Dermis blood vessel endothelial cell (primary cell): ENCODE measurements at regions not wholly inside any gene's neighbourhood (a gene's known extent, or its start where the extent isn't known, plus 50 kb on each side); places are given as distances from the start of the nearest gene placed in this dataset.
"Not testable (repeated sequence)": the region's sequence is repeated elsewhere in the genome, so short reads cannot be mapped to it uniquely, and the experiment has no call there.

Experiments
- DNase-seq: peaks from one replicate; pipeline ENCODE4 v3.0.0; 2010

DNA sequence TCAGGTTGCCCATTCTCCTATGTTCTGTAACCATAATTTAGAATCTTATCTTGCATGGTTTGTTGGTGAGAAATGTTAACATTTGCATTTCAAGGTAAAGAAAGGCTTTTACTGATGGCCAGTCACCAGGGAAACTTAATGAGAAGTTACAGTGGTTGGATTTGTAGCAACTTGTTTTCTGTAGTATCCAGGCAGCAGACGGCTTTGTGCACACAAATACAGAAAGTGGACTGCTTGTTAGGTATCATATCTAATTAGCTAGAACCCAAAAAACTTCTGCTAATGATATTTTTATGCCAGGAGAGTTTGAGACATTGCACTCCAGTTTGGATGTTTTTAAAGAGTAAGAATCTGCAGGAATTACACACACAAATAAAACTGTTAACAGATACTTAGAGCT, 578.0 kb downstream of the DOK5 start:
- no peak for DNase-seq

DNA sequence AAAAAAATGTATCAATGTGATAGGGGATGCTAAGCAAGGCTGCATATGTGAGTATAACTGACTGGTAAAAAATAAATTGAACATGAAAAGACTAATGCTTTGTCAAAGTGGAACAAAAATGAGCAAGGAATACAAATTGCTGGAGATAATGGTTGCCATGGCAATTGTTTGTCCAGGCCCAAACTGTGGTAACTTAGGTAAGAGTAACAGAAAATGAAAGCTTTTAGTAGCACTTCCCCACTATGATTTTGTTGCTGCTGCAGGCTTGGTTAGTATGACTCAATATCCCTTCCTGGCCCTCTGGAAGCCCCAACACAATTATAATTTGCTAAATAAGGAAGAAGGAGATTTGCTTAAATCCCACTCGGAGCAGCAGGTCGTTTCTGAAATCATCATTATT, 577.1 kb downstream of the DOK5 start:
- no peak for DNase-seq

- no peak for DNase-seq
Measured at GRCh38 chr20:55038684-55039083, 563.3 kb downstream of the DOK5 start.

- no peak for DNase-seq
Measured at GRCh38 chr20:55031971-55032370, 556.6 kb downstream of the DOK5 start.

- DNase-seq = no peak
Measured at GRCh38 chr20:55014766-55015165, 539.4 kb downstream of the DOK5 start.

DNA sequence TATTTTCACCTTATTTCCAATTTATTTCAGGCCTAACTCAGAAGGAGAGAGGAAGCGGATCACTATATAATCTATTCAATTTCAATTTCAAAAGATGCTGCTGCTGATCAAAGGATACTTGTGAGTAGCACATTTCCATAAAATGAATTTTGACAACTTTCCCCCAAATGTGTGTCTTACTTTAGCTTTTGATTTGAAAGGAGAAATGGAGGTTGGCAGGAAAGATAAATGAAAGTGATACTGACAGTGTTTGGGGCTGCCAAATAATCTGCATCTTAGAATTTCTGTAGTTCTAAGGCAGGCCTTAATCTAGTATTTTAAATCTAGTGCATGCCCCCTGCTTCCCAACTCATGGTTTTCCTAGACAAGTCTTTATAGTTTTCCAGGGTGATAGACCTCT, 535.4 kb downstream of the DOK5 start:
- no peak for DNase-seq

DNA sequence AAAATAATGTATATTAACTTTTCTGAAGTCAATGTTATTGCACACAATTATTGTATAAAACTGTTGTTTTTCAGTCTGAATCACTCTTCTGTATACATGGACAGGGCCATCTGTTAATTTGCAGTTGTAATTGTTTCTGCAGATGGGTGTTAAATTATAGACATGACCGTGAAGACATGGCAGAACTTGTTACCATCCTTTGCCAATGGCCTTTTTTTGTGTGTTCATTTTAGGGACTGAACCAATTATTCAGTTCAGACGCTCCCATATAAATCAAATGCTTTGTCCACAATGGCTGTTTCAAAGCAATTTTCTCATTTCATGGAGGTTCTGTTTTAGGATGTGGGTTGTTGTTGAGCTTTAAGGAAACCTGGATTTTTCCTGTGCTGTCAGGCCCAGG, 533.7 kb downstream of the DOK5 start:
- DNase-seq = no peak

DNA sequence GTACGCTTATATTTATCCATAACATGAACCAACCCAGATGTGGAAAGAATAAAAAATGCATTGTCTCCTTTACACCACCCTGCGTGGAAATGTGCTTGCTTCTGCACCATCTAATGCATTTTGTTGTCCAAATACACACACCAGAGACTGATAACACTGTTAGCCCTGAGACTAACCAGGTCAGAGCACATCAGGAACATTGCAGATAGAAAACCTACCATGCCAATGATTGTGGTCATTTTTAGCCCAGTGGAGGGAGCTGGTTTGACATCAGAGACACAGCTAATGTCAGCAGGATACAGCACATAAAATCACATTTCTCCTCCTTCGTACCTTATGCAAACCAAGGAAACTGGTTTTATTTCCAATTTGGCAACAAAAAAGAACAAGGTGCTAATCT, 528.7 kb downstream of the DOK5 start:
- no peak for DNase-seq

DNA sequence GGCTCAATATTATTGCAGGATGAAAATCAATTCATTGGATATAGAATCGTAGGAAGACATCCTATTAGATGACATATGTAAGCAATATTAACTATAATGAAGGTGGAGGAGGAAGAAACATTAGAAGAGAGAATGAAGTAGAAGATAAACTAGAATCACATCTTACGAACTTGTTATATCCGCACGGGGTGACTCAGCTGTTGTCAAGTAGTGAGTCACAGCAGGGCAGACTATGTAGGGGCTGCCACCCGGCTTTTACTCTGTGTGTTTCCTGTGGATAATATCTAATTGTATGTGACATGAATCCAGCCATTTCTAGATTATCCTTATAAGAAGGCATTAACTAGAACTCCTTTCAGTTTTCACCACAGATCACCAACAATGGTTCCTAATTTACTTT, 520.2 kb downstream of the DOK5 start:
- no peak for DNase-seq

DNA sequence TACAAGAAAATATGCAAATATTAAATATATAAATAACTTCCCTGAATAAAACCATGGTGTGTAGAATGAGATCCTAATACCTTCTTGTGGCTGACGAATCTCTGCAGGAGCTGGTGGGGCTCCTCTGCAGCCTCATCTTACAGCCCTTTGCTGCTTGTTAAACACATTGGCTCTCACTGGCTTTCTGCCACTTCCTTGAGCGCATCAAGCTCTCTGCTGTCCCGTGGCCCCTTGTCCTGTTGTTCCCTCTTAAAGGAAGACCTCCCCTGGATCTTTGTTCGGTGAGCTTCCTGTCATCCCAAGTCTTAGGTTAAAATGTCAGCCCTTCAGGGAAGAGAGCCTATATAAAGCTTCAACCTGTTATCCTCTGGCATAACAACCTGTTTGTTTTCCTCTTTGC, 519.6 kb downstream of the DOK5 start:
- DNase-seq = no peak

DNA sequence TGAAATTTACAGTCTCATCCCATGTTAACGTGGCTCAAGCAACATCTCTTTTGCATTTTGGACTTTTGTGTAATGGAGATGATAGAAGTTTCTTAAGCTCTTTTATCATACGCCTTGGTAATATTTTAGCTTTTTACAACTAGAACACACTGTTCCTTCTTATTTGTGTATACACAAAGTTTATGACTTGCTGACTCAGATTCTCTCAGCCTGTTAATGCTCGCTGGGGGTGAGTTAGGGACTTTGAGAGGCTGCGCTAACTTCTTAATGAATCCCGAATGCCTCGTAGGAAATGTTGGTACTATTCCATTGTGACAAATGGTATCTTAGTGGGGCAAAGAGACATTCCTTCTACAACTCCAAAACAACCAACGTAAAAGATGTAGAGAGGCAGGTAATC, 509.7 kb downstream of the DOK5 start:
- no peak for DNase-seq

DNA sequence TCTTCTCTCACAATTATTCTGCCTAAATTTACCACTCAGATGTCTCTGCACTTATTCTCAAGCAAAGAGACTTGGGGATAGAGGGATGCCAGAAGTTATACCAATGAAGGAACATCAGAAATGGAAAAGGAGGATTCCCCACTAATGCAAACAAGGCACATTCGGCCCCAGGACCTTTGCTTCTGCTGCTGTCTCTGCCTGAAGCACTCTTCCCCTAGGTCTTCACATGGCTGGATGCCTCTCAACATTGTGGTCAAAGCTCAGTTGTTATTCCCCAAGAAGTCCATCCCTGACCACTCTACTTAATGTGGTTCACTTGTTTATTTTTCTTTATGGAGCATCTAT, 508.7 kb downstream of the DOK5 start:
- DNase-seq = no peak

- not testable (repeated sequence) for DNase-seq
Measured at GRCh38 chr20:54983394-54984103, 508.2 kb downstream of the DOK5 start.

GRCh38 chr20:54981175-54981574, 505.8 kb downstream of the DOK5 start:
- no peak for DNase-seq

GRCh38 chr20:54980103-54980960, 504.9 kb downstream of the DOK5 start:
- no peak for DNase-seq

GRCh38 chr20:54950304-54950703, 474.9 kb downstream of the DOK5 start:
- DNase-seq = no peak

GRCh38 chr20:54941666-54942065, 466.3 kb downstream of the DOK5 start:
- DNase-seq = no peak

DNA sequence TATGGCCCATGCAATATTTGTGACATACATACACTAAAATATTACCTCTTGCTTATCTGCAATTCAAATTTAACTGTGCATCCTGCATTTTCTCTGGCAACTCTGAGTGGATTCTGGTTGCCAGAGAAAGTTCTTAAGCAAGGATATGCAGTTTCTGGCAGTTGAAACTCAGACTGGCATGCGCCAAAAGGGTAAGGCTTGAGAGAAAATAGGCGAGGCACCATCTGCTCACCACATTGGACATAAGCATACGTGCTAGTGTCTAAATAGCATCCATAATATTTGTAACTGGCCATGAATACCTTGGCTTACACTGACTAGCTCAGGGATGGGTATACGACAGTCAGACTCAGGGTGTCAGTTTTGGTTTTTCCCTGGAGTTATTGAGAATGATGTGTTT, 465.1 kb downstream of the DOK5 start:
- DNase-seq = no peak

DNA sequence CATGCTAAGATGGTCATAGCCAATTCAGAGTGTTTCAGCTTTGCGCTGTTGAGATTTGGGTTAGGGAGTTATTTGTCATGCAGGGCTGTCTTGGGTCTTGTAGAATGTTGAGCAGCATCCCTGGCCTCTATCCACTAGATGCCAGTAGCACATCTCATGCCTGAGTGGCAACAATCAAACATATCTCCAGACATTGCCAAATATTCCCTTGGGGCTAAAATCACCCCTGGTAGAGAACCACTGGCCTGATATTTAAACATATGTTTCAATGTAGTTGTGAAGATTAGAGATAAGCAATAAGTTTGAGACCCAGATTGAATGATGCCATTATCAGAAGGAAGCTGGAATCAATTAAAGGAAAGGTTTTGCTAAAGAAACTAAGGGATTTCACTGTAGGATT, 463.3 kb downstream of the DOK5 start:
- no peak for DNase-seq

- DNase-seq = no peak
Measured at GRCh38 chr20:54933212-54933904, 458.0 kb downstream of the DOK5 start.

GRCh38 chr20:54929191-54929590, 453.8 kb downstream of the DOK5 start:
- no peak for DNase-seq

DNA sequence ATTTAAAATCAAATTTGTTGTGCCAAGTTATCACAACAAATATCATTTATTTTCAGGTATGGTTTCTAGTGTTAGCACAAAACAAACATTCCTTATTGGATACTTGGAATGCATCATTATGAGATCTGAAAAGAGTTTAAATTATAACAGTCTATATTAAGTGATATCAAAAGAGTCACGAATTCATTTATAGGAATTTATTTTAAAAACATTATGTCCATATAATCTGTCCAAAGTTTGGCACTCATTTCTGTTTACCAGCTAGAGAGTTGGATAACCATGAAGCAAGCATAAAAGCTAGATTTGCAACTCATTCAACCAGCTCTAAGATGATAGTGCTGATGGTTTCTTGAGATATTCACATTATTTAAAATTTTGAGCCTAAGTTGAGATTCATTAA, 453.2 kb downstream of the DOK5 start:
- DNase-seq = no peak

DNA sequence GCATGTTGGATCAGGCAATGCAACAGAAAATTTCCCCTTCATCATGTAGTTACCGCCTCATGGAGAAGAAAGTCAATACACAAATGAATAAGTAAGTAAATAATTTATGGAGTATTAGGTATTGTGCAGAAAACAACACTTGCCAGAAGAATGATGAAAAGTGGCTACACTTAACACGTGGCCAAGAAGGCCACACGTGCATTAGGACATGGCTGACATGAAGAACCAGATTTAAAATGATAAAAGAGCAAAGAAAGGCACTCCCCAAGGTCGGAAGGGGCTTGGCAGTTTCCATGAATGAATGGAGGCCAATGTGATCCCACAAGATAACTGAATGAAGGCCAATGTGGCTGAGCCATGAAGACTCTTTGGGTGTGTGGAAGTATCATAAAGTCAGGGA, 447.2 kb downstream of the DOK5 start:
- no peak for DNase-seq

DNA sequence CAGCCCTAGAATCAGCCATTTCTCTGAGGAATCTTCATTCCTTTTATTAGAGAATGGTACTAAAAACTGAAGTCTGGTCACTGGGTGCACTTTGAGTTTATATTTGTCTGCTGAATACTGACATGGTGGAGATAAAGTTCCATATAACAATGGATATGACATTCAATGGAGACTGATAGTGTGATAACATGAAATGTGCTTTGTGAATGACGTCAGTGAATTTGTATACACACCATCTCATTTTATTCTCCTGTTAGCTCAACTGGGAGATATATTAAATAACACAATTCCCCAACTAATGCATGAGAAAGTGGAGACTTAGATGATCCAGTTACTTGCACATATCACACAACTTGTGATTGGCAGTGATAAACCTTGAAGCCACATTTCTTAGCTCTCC, 446.7 kb downstream of the DOK5 start:
- no peak for DNase-seq
